ENCODE measurements at regions not wholly inside any gene's neighbourhood (a gene's known extent, or its start where the extent isn't known, plus 50 kb on each side); places are given as distances from the start of the nearest gene placed in this dataset.

- no peak for TF ChIP-seq CTCF (IDR thresholded peaks at IDR 0.05)
- no peak for TF ChIP-seq POLR2A (IDR thresholded peaks at IDR 0.05)
- WGBS, 2 donors, result 88 to 92% methylated on average over 2 of the region's 2 CpGs
- Histone ChIP-seq H3K27me3 (no peaks in the 10 kb centered on the region), H3K27ac (no peak overlapping the region), H3K4me3 (replicated peaks in 1 of 3) (no peak overlapping the region), H3K36me3 (no peaks in the 10 kb centered on the region), H3K9me3 (no peaks in the 10 kb centered on the region), H3K4me1 (no peaks in the 10 kb centered on the region)
- intact Hi-C loops (cut with DNase I), result no loop called here
- DNase-seq, result no peak
These were observed 391.0 kb upstream of the RORA start for GRCh38 chr15:61620151-61620550.

GRCh38 chr15:61613729-61614128 lies 384.6 kb upstream of the RORA start:
- no peaks in the 10 kb centered on the region for H3K36me3 ChIP-seq
- no peaks in the 10 kb centered on the region for H3K27me3 ChIP-seq
- H3K4me3 ChIP-seq (replicated peaks in 1 of 3), result no peak overlapping the region
- H3K27ac ChIP-seq, result no peak overlapping the region
- no peak for DNase-seq
- H3K4me1 ChIP-seq, result no peaks in the 10 kb centered on the region
- intact Hi-C loops (cut with DNase I), result no loop called here
- TF ChIP-seq CTCF (IDR thresholded peaks at IDR 0.05) (no peak), POLR2A (IDR thresholded peaks at IDR 0.05) (no peak)
- no peaks in the 10 kb centered on the region for H3K9me3 ChIP-seq

GRCh38 chr15:61613138-61613537 lies 384.0 kb upstream of the RORA start:
- Histone ChIP-seq H3K9me3 (no peaks in the 10 kb centered on the region), H3K4me1 (no peaks in the 10 kb centered on the region)
- no peak for TF ChIP-seq POLR2A (IDR thresholded peaks at IDR 0.05)
- no peak for TF ChIP-seq CTCF (IDR thresholded peaks at IDR 0.05)

GRCh38 chr15:61612111-61612510 lies 383.0 kb upstream of the RORA start:
- Histone ChIP-seq H3K36me3 (no peaks in the 10 kb centered on the region), H3K4me1 (no peaks in the 10 kb centered on the region), H3K27ac (no peak overlapping the region), H3K9me3 (no peaks in the 10 kb centered on the region), H3K27me3 (no peaks in the 10 kb centered on the region), H3K4me3 (replicated peaks in 1 of 3) (no peak overlapping the region)
- DNase-seq, result no peak
- TF ChIP-seq CTCF (IDR thresholded peaks at IDR 0.05) (no peak), POLR2A (IDR thresholded peaks at IDR 0.05) (no peak)
- intact Hi-C loops (cut with DNase I), result no loop called here

More at GRCh38 chr15:61613138-61613537, 384.0 kb upstream of the RORA start:
- Histone ChIP-seq H3K27ac (no peak overlapping the region), H3K36me3 (no peaks in the 10 kb centered on the region), H3K27me3 (no peaks in the 10 kb centered on the region), H3K4me3 (replicated peaks in 1 of 3) (no peak overlapping the region)
- DNase-seq, result no peak
- intact Hi-C loops (cut with DNase I), result no loop called here

GRCh38 chr15:61605343-61605742 lies 376.2 kb upstream of the RORA start:
- H3K9me3 ChIP-seq, result no peaks in the 10 kb centered on the region
- no peak overlapping the region for H3K4me3 ChIP-seq (replicated peaks in 1 of 3)
- WGBS, 2 donors, result 88 to 93% methylated on average over 6 of the region's 6 CpGs
- intact Hi-C loops (cut with DNase I), result no loop called here
- H3K27me3 ChIP-seq, result no peaks in the 10 kb centered on the region
- TF ChIP-seq CTCF (IDR thresholded peaks at IDR 0.05), result no peak
- TF ChIP-seq POLR2A (IDR thresholded peaks at IDR 0.05), result no peak
- no peak overlapping the region for H3K27ac ChIP-seq
- DNase-seq, result no peak
- H3K4me1 ChIP-seq, result no peaks in the 10 kb centered on the region
- H3K36me3 ChIP-seq, result no peaks in the 10 kb centered on the region
